HG03521 (cell line): ENCODE measurements at regions not wholly inside any gene's neighbourhood (a gene's known extent, or its start where the extent isn't known, plus 50 kb on each side); places are given as distances from the start of the nearest gene placed in this dataset.
"Not testable (repeated sequence)": the region's sequence is repeated elsewhere in the genome, so short reads cannot be mapped to it uniquely, and the experiment has no call there.

ENCODE experiments used
- ATAC-seq: cut with Tn5 transposase; IDR thresholded peaks from one replicate; pipeline ENCODE4 v1.9.1; 2021; ENCODE audit warnings: mild to moderate bottlenecking, moderate library complexity; ENCODE audit not compliant: unreplicated experiment

DNA sequence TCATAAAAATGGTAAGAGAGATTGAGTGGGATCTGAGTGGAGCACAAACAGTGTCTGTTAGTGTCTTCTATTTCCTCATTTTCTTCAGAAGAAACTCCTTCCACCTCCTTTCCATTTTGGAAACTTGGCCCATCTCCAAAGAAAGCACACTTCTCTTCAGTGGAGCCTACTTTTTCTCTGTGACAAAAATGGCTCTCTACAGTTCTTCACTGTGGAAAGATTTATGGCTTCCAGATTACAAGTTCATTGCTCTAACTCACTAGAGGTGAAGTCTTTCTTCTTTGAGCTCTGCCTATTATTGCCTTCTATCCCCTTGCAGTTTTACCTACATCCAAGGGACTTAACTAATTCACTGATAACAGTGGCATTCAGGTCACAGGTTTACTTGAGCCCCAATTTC is 325.8 kb downstream of the ANTXR2 start:
- ATAC-seq: no peak

DNA sequence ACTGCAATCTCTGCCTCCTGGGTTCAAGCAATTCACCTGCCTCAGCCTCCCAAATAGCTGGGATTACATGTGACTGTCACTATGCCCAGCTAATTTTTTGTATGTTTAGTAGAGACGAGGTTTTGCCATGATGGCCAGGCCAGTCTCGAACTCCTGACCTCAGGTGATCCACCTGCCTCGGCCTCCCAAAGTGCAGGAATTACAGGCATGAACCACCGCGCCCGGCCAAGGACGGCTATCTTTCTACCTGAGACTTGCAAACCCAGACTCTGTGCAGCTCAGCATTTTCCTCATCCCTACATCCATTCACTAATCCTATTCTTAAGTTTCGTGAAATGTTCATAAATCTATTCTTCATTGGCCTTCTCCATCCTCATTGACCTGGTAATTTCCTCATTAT is 330.0 kb downstream of the ANTXR2 start:
- ATAC-seq: no peak

DNA sequence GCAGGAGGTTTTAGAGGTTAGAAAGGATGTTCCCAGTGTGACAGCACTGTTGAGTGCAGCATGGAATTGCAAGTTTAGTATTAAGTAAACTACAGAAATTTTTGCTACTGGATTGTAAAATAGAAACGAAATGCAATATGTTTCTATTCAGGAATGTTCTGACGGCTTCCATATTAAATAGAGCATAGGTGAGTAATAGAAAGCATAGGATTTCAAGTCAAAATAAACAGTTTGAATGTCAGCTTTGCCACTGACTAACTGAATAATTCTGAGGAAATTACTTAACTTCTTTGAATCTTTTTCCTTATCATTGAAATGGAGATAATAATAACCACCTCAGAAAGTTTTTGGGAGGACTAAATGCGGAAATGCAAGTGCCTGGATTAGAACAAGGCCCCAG is 331.9 kb upstream of the GK2 start:
- ATAC-seq: no peak

DNA sequence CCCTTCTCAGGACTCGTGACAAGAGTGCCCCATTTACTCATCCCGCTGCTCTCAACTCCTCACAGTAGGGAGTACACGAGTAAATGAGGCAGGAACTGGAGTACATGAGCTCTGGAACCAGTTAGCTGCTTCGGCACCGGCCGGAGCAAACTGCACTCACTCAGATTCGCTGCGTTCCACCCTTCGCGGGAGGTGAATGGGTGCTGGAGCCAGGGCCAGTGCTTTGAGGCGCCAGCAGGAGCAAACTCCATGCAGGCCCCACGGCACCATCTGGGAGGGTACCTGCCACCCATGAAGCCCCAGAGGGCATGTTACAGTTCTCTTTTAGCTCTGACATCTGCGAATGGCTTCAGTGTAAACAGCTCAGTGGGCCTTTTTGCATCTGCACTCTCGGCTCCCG is 315.5 kb upstream of the GK2 start:
- ATAC-seq: no peak

DNA sequence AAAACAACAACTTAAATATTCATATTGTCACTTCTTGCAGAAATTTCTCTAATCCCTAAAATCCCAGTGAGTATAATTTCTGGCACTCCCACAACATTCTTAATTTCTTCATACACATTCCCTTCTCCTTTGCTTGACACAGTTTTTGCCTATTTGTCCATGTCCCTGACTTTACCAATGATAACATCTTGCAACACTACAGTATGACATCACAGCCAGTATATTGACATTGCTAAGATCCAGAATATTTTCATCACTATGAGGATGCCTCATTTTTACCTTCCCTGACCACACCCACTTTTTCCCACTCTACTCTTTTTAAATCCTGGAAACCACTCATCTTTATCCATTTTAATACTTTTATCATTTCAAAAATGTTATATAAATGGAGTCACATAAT is 292.3 kb upstream of the GK2 start:
- no peak for ATAC-seq

DNA sequence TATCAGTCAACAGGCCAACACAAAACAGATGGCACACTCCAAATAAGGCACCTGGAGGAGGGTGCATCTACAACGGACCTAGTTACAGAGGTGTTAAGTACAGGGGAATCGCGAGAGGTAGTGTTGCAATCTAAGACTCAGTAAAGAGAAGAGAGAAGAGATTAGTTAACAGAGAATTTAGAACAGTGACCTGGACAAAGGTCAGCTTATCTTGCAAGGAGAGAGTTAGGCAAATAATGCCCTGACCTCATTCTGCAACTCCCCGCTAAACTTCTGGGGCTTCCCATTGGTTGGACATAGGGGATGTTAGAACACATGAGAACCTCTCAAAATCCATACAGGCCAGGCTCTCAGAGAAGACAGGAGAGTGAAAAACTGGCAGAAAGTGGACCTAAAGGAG is 289.4 kb upstream of the GK2 start:
- no peak for ATAC-seq

DNA sequence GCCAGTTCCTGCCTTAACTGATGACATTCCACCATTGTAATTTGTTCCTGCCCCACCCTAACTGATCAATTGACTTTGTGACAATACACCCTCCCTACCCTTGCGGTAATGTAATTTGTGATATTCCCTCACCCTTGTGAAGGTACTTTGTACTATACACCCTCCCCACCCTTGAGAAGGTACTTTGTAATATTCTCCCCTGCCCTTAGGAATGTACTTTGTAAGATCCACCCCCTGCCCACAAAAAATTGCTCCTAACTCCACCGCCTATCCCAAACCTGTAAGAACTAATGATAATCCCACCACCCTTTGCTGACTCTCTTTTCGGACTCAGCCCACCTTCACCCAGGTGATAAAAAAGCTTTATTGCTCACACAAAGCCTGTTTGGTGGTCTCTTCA is 288.5 kb upstream of the GK2 start:
- not testable (repeated sequence) for ATAC-seq

DNA sequence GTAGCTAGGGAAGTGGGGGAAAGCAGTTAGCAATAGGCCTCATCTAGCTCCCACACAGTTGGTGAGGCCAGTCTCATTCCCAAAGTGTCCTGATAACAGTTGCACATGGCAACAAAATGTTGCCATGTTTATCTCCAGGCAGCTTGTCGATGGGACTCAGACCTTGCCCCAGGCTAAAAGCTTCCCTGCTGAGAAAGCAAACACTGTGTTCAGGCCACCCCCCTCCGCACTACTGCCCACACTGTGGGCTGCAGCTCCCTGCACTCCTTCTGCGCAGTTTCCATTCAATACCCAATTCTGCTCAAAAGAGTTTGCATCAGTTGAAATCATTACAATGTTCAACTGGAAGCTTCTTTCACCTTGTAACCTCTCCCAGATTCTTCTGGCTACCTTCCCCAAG is 287.8 kb upstream of the GK2 start:
- ATAC-seq: no peak

DNA sequence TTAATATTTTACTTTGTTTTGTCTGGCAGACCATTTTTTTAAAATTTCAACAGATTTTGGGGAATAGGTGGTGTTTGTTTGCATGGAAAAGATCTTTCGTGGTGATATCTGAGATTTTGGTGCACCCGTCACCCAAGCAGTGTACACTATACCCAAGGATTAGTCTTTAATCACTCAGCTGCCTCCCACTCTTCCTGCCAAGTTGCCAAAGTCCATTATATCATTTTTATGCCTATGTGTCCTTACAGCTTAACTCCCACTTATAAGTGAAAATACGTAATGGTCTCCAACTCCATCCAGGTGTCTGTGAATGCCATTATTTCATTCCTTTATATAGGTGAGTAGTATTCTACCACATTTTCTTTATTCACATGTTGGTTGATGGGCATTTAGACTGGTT is 281.7 kb upstream of the GK2 start:
- no peak for ATAC-seq

DNA sequence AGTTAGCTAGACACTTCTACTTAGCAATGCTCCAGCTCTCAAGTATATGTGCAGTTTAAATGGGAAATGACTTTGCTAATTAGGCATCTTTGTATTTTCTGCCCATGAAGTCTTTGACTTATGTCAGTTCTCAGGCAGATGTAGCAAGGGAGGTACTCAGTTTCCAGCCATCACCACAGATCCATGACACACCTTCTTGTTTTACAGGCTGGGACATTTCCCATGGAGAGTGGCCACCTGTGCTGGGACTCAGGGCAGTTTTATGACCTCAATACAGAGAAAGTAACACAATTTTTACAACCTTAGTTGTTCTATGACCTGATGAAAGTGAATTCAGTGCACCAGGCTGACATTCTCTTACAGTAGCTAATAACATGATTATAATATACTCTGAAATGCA is 280.7 kb upstream of the GK2 start:
- no peak for ATAC-seq

DNA sequence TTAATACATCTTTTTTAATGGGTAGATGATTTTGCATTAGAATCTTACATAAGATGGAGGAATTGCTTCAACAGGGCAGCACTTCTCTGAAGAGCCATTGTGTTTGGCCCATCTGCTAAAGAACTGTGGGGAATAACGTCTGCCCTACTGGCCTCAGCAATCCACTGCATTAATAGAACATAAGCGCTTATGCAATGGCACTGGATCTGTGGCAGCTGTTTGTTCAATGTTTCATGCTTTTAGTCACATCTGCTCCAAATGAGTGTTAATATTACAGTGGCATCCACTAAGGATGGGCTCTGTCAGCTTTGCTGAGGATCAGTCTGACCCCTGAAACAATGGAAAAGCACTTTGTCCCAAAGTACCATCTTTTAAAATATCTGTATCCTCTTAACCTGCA is 279.0 kb upstream of the GK2 start:
- ATAC-seq: no peak

DNA sequence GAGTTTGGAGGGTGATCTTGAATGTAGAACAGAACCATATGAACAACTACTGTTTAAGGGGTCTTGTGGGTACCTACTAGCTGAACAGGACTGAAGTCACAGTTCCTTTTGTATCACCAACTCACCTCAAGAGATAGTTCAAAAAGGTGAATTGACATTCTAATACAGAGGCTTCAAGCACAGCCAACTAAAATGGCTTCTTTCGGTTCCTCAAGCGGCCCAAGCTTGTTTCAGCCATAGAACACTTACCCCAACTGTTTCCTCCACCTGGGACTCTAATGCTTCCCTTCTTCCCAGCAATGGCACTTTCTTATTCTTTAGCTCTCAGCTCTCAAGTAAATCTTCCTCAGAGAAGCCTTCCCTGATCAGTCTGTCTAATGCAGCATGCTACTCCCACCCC is 277.5 kb upstream of the GK2 start:
- no peak for ATAC-seq

DNA sequence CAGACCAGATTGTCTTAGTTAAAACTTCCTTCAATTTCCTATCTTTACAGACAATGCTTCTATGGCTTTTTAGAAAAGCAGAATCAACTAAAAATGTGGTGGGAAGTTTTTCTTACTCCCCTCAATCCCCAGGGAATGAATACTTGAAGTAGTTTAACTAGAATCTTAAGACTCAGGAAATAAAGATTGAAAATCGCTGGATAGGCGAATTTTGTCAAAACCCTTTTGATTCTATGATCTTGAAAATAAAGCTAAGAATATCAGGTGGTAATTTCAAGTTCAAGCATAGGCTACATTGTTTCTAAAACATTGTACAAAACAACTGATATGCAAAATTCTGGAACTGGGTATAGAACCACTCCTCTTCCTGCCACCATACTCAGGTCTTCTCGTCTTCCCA is 276.5 kb upstream of the GK2 start:
- ATAC-seq: no peak

DNA sequence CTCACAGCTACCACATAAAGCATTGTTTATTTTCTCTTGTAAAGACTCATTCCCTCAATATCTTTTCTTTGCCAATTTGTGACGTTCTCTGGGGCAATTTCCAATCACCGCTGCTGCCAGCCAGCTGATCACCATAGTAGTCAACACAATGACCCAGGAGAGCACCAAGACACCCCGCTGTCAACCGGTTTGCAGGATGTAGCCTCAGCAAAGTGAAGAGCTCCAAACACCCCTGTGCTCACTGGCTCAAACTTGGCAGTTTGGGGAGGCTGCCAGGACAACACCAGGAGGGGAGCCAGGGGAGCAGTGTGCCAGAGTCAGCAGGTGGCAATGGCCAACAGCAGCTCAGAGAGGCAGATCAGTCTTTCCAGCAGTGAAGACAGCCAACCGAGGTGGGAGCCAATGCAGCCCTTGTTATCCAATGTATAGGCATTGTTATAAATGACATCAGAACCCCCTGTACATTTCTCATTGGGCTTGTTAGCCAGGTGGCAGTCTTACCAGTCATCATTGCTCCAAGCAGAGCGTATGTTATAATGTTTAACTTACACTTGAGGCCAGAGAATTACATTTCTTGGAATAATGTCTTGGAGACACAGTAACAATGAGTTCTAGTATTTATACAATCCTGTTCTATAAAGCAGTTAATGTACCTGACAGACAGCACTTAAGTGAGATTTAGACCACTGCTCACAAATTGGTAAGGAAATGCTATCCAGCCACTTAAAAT is 274.9 kb upstream of the GK2 start:
- ATAC-seq: no peak

DNA sequence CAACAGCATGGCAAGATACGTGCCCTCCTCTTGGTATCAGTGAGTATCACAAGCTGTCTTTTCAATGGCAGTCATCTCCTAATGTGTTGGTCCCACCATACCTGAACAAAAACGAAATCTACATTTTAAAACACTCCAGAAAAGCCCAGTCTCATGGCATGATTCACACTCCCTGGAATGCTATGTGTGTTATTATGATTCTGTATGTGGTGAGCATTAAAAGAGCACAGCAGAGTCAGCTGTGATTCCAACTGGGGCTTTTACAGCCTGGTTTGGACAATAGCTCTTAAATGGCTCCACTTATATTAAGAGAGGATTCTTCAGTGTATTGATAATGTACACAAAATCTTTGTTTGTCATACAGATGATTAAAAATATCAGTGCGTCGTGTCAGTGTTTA is 274.1 kb upstream of the GK2 start:
- no peak for ATAC-seq

DNA sequence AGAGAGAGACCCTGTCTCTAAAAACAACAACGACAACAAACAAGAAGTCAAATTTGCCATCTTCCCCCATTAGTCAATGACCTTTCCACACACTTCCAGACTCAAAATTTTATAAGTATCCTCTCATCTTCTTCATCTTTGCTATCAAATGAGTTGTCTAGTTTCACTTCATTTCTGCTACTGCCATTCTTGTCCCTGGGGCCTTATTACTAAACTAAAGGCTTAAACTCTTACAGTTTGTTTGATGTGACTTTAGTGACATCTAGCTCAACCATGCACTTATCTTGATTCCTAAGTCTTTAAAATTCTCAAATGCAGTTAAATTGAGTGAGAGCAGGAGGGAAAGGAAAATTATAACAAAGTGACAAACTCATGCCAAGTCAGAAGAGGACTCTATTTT is 271.8 kb upstream of the GK2 start:
- ATAC-seq: no peak

DNA sequence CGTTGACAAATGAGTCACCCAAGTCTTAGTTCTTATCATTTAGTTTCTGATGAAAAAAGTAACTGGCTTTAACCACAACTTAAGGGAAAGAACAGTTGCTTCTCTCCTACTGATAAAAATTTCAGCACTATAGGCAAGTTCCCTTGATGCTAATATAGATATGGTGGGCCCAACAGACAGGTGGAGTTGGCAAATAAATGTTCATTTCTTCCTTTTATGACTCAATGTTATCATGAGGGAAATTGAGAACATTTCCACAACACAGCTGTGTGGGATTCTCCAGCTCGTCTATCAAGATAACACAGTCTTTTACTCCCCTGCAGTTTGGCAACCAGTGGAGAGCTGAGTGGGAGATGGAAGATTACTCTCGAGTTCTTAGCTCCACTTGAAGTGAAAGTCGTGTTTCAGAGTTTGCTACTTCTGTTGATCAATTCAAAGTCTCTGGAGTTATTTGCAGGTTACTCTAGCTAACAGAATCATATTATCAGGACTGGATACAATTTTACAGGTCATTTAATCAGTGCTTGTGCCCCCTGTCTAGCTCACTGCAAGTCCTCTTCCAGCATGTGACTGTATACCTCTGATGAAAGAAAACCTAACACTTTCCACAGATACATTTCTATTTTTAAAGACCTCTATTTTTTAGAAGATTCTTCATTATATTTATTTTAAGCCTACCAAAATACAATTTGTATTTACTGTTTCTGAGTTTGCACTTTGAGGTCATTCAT is 270.6 kb upstream of the GK2 start:
- no peak for ATAC-seq

DNA sequence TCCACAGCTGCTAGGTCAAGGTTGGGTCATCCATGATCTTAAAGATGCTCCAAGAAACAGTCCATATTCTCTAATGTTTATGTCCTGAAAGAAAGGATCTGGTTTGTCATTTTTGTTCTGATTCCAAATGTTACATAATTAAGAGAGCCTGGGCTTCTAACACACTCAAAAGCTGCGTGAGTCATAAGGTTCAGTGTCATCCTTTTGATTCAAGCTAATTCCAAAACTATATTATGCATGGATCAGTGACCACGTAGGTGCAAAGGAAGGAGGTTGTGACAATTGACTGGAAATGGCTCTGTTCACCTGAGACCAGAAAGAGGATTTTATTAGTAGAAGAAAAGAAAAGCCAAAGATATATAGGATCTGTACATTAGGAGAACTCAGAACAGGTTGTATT is 268.7 kb upstream of the GK2 start:
- ATAC-seq: no peak

DNA sequence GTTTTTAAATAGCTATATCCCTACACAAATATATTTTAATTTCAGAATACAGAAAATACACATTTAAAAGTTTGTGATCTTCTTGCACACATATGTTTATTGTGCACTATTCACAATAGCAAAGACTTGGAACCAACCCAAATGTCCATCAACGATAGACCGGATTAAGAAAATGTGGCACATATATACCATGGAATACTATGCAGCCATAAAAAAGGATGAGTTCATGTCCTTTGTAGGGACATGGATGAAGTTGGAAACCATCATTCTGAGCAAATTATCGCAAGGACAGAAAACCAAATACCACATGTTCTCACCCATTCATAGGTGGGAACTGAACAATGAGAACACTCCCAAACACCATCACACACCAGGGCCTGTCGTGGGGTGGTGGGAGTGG is 266.9 kb upstream of the GK2 start:
- not testable (repeated sequence) for ATAC-seq

DNA sequence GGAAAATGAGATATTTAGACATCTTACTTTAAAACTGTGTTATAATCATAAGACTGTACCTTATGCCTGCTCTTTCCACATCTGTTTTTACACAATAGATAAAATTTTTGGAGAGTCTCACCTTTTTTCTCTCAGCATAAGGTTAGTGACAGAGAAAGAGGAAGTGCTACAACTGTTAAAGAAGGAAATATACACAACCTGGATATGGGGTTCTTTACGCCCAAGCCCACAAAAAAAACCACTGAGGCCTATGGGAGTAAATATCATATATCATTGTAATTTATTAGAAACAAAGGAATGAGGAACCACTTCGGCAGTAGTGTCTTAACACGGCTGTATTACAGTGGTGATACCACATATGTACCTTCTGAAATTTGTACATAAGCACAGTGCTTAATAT is 265.9 kb upstream of the GK2 start:
- ATAC-seq: no peak

DNA sequence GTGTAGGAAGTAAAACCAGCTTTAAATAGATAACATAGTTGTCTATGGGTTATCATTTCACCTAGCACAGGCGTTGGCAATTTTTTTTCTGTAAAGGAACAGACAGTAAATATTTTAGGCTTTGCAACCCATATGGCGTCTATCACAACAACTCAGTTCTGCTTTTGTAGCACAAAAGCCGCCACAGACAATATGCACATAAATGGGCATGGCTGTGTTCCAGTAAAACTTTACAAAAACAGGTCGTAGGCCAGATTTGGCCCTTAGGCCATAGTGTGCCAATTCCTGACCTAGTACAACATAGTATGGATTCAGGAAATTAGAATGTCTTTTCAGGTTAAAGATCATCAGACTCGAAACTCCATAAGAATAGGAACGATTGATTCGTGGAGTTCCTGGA is 265.3 kb upstream of the GK2 start:
- ATAC-seq: no peak

DNA sequence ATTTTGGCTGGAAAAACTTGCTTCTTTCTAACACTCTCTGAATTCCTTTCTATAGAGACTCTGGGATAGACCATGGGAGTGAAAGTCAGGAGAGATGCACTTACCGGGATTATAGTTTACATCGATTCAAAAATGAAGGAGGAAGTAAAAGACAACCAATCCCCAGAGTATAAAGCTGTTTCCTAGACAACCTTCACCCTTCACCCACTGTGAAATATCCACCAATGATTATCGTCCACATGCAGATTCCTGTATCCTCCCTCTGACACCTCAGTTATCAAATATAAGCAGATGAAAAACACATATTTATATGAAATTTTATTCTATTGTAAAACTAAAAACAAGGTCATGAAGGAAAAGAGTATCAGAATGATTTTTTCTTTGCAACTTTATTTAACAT is 258.8 kb upstream of the GK2 start:
- ATAC-seq: no peak

DNA sequence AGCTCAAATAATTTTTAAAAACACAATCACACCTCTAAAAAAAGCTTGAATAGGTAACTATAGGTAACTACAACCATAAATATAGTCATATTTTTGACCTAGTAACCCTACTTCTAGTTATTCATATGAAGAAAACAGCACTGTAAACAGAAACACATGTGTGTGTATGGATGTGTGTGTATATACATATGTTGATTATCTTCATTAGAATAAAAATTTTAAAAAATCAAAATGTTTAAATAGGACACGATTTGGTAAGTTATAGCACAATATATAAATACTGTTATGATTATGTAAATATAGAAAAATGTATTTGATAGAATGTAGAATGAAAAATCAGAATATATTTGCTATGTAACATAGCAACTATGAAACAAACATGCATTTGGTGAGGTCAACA is 258.1 kb upstream of the GK2 start:
- no peak for ATAC-seq
